ENCODE measurements at regions not wholly inside any gene's neighbourhood (a gene's known extent, or its start where the extent isn't known, plus 50 kb on each side); places are given as distances from the start of the nearest gene placed in this dataset.

GRCh38 chr2:224103651-224104050 is 64.6 kb upstream of the SERPINE2 start:
- Histone ChIP-seq H3K4me2 (ENCODE audit: insufficient read depth, insufficient read length, low read length) (no peak overlapping the region), H2AFZ (ENCODE audit: low read length) (no peak overlapping the region), H2BK120ac (ENCODE audit: low read depth, low read length, poor library complexity, severe bottlenecking) (no peak overlapping the region), H4K91ac (ENCODE audit: insufficient read length, low read depth, low read length) (no peak overlapping the region), H3K4me1 (ENCODE audit: insufficient read depth, low read length) (no peaks in the 10 kb centered on the region; the same call in 1 of the 2 replicates), H3K4ac (ENCODE audit: low read depth, low read length) (no peak overlapping the region), H3K27ac (ENCODE audit: insufficient read length, low read depth, low read length) (no peak overlapping the region), H3K9ac (ENCODE audit: extremely low read depth, insufficient read length, low read length) (no peak overlapping the region), H3K18ac (ENCODE audit: insufficient read length, low read depth, low read length) (no peak overlapping the region), H3T11ph (ENCODE audit: low read length) (no peak overlapping the region), H3K79me2 (ENCODE audit: insufficient read depth, low read length) (no peaks in the 10 kb centered on the region), H2BK5ac (ENCODE audit: insufficient read length, low read length) (no peak overlapping the region), H3K79me1 (ENCODE audit: insufficient read depth, low read depth, low read length, poor library complexity, severe bottlenecking) (no peaks in the 10 kb centered on the region), H2BK20ac (ENCODE audit: low read depth, low read length, poor library complexity, severe bottlenecking) (no peak overlapping the region), H4K20me1 (ENCODE audit: control insufficient read depth, insufficient read depth, insufficient read length) (no peaks in the 10 kb centered on the region), H3K23me2 (ENCODE audit: insufficient read length, low read depth, low read length, poor library complexity, severe bottlenecking) (no peaks in the 10 kb centered on the region), H2BK12ac (ENCODE audit: insufficient read length, low read depth, low read length) (no peak overlapping the region), H2AK5ac (ENCODE audit: insufficient read length, low read length) (no peak overlapping the region), H3K9me3 (ENCODE audit: control insufficient read depth, low read depth, low read length) (no peaks in the 10 kb centered on the region), H2BK15ac (ENCODE audit: low read depth, low read length) (no peak overlapping the region), H3K14ac (ENCODE audit: insufficient read depth, low read length) (no peak overlapping the region), H3K23ac (ENCODE audit: insufficient read length, low read depth, low read length) (no peak overlapping the region), H3K27me3 (ENCODE audit: insufficient read depth, low read length) (no peaks in the 10 kb centered on the region; the same call in 1 of the 2 replicates), H3K56ac (ENCODE audit: insufficient read length, low read depth, low read length) (no peak overlapping the region), H4K5ac (ENCODE audit: insufficient read length, low read depth, low read length) (no peak overlapping the region), H4K8ac (replicated peaks; ENCODE audit: insufficient read length, low read depth, low read length) (no peak overlapping the region)
- no CpG with 5 or more reads among the region's 5 CpGs for WGBS (ENCODE audit: extremely low coverage, insufficient read length, low lambda C conversion rate)
- H3K27ac Mint-ChIP-seq, result no peak overlapping the region
- DNase-seq, result no peak
- no peaks in the 10 kb centered on the region for H3K36me3 Mint-ChIP-seq (ENCODE audit: insufficient read depth in 1 of 3, low read depth in 3 of 3)
- TF ChIP-seq CTCF (conservative IDR thresholded peaks at IDR 0.05), result no peak
- no peaks in the 10 kb centered on the region for H3K4me1 Mint-ChIP-seq
- H3K4me3 Mint-ChIP-seq, result no peak overlapping the region
- no peaks in the 10 kb centered on the region for H3K9me3 Mint-ChIP-seq
- H3K27me3 Mint-ChIP-seq (ENCODE audit: low read depth), result peaks cover 2% of the 10 kb centered on the region; the same call in 1 of the 2 replicates

Measured in H9 (cell line).